ENCODE measurements at regions not wholly inside any gene's neighbourhood (a gene's known extent, or its start where the extent isn't known, plus 50 kb on each side); places are given as distances from the start of the nearest gene placed in this dataset.

GRCh38 chr2:2512931-2513330, 181.9 kb upstream of the MYT1L start:
- CTCF ChIA-PET, result no interaction called here
- H3K4me3 ChIP-seq (replicated peaks in 1 of 2; ENCODE audit: low read depth in 1 of 2, low read length in 2 of 2), result no peak overlapping the region
- no TSS peak for BruUV-seq (replicated peaks)
- H3K79me2 ChIP-seq (ENCODE audit: insufficient read depth, low read length), result no peaks in the 10 kb centered on the region
- H3K27ac ChIP-seq (ENCODE audit: low read depth, low read length), result no peak overlapping the region
- RAD21 ChIA-PET (ENCODE audit: low non-redundant PET in 1 of 2, low total read pairs in 2 of 2, uncharacterized antibody in 2 of 2, unreplicated experiment in 2 of 2), result no interaction called here
- H3K27me3 ChIP-seq (ENCODE audit: insufficient read depth, low read length), result no peaks in the 10 kb centered on the region
- intact Hi-C loops (cut with micrococcal nuclease), result no loop called here
- no peaks in the 10 kb centered on the region for H3K36me3 ChIP-seq (ENCODE audit: control insufficient read depth in 1 of 2, insufficient read depth in 2 of 2, low read length in 2 of 2)
- DNase-seq (ENCODE audit: low read depth, low spot score) (no peak), ATAC-seq (no peak)
- TF ChIP-seq REST (IDR thresholded peaks at IDR 0.05; ENCODE audit: low read depth) (no peak), CBX3 (IDR thresholded peaks at IDR 0.05; ENCODE audit: low read depth) (no peak), ELF1 (IDR thresholded peaks at IDR 0.05; ENCODE audit: borderline replicate concordance, low read depth) (no peak), FOSL1 (IDR thresholded peaks at IDR 0.05; ENCODE audit: low read depth) (no peak), JUND (IDR thresholded peaks at IDR 0.05) (no peak), SIN3A (IDR thresholded peaks at IDR 0.05; ENCODE audit: low read depth) (no peak), EGR1 (IDR thresholded peaks at IDR 0.05; ENCODE audit: low read depth) (no peak), ZFX (IDR thresholded peaks at IDR 0.05) (no peak), CEBPB (IDR thresholded peaks at IDR 0.05; ENCODE audit: low read depth) (no peak), ZNF274 (IDR thresholded peaks at IDR 0.05; ENCODE audit: low read depth, low read length) (no peak), ZBTB33 (IDR thresholded peaks at IDR 0.05; ENCODE audit: extremely low read depth, insufficient replicate concordance, low read length) (no peak)
- no peak overlapping the region for H2AFZ ChIP-seq (ENCODE audit: low read depth, low read length, poor library complexity, severe bottlenecking)
- H3K4me2 ChIP-seq (ENCODE audit: low read length), result no peak overlapping the region
- H3K9me3 ChIP-seq (ENCODE audit: control insufficient read depth in 1 of 2, insufficient read depth in 1 of 2, low read depth in 1 of 2, low read length in 2 of 2), result no peaks in the 10 kb centered on the region
- H3K4me1 ChIP-seq (ENCODE audit: control insufficient read depth in 1 of 2, insufficient read depth in 2 of 2, low read length in 2 of 2), result no peaks in the 10 kb centered on the region
- POLR2A ChIA-PET, result no interaction called here
- no peaks in the 10 kb centered on the region for H3K9me2 ChIP-seq (ENCODE audit: insufficient read depth)
- no peak overlapping the region for H3K9ac ChIP-seq (ENCODE audit: low read length)
- H4K20me1 ChIP-seq (ENCODE audit: insufficient read depth), result no peaks in the 10 kb centered on the region

Measured in HCT116 (cell line).